Natural killer cell treated with Interleukin-12 subunit alpha and Interleukin-12 subunit beta and Interleukin-15 and Interleukin-18, amount 100 ng/mL, for 72 hours (primary cell): ENCODE measurements at regions not wholly inside any gene's neighbourhood (a gene's known extent, or its start where the extent isn't known, plus 50 kb on each side); places are given as distances from the start of the nearest gene placed in this dataset.
"Not testable (repeated sequence)": the region's sequence is repeated elsewhere in the genome, so short reads cannot be mapped to it uniquely, and the experiment has no call there.

Source experiments
- ATAC-seq, 2 donors: fragments of 150-1000 bp; cut with Tn5 transposase in 1 of 2; sonication (Bioruptor Pico), chemical (Tn5 transposase) in 1 of 2; 2 replicates each; pipeline ENCODE4 v1.10.0; 2021
- DNase-seq: peaks from one replicate; pipeline ENCODE4 v3.0.0; 2022; ENCODE audit warnings: low spot score
- H3K27ac Mint-ChIP-seq, 2 donors: 1 replicate in 1 of 2; 2 replicates in 1 of 2; pipeline ENCODE4 v1.8.0; 2022; ENCODE audit warnings: mixed read lengths in 2 of 2, mild to moderate bottlenecking in 1 of 2, moderate library complexity in 1 of 2
- H3K27me3 Mint-ChIP-seq, 2 donors: 1 replicate in 1 of 2; 2 replicates in 1 of 2; pipeline ENCODE4 v1.8.0; 2022; ENCODE audit warnings: mixed read lengths in 2 of 2
- H3K36me3 Mint-ChIP-seq: one replicate; pipeline ENCODE4 v1.8.0; 2022; ENCODE audit warnings: mixed read lengths
- H3K4me1 Mint-ChIP-seq, 2 donors: 1 replicate in 1 of 2; 2 replicates in 1 of 2; pipeline ENCODE4 v1.8.0; 2022; ENCODE audit warnings: low read depth in 2 of 2, mixed read lengths in 2 of 2, mild to moderate bottlenecking in 1 of 2
- H3K4me3 Mint-ChIP-seq: one replicate; pipeline ENCODE4 v1.8.0; 2022; ENCODE audit warnings: mixed read lengths
- H3K9me3 Mint-ChIP-seq: 2 replicates; pipeline ENCODE4 v1.8.0; 2022; ENCODE audit warnings: mixed read lengths

DNA sequence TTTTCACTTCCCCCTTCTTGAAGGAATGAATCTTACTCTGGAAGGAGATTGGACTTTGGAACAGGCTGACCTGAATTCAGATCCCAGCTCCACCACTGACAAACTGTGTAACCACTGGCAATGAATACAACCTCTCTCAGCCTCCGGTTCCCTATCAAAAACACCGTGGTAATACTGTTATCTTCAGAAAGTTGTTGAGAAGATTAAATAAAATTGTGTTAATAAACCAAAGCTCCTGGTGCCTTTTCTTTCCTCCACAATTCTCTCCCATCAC, 99.7 kb upstream of the RAI14 start:
- H3K27me3 Mint-ChIP-seq = peaks cover 10 to 19% of the 10 kb centered on the region in 2 donors
- H3K4me1 Mint-ChIP-seq = no peaks in the 10 kb centered on the region
- no peak overlapping the region for H3K4me3 Mint-ChIP-seq
- H3K9me3 Mint-ChIP-seq = no peaks in the 10 kb centered on the region
- H3K27ac Mint-ChIP-seq = no peak overlapping the region
- no peaks in the 10 kb centered on the region for H3K36me3 Mint-ChIP-seq
- no peak for DNase-seq
- ATAC-seq = no peak

DNA sequence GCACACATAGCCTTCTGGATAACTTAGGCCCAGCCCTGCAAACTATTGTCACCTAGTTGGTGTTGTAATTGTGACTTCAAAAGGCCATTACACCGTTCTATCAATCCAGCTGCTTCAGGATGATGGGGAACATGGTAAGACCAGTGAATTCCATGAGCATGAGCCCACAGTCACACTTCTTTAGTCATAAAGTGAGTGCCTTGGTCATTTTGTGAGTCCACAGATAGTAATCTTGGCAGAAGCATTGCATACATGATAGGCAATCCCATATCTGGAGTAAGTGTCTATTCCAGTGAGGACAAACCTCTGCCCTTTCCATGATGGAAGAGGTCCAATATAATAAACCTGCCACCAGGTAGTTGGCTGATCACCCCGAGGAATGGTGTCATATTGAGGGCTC, 94.5 kb upstream of the RAI14 start:
- not testable (repeated sequence) for H3K36me3 Mint-ChIP-seq, H3K4me3 Mint-ChIP-seq, DNase-seq, ATAC-seq, H3K4me1 Mint-ChIP-seq, H3K27ac Mint-ChIP-seq, H3K9me3 Mint-ChIP-seq
- peaks cover 8 to 19% of the 10 kb centered on the region in 2 donors for H3K27me3 Mint-ChIP-seq

DNA sequence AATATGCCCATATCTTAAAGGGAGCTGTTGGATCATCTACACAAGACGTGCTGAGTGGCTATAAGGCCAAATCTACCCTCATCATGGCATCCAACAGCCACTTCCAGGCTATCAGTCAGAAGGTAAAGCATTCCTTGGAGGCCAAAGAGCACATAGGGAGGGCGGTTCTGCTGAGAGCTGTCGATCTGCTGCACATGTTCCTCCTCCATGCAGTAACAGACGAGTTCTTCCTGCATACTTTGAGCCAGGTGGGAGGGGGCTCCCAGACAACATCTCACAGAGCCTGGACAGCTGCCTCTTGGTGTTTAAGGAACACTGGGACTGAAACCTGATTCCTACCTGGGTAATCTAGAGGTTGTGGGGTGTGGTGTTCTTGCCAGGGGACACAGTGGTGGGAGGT, 93.3 kb upstream of the RAI14 start:
- no peaks in the 10 kb centered on the region for H3K9me3 Mint-ChIP-seq
- H3K36me3 Mint-ChIP-seq = no peaks in the 10 kb centered on the region
- H3K27ac Mint-ChIP-seq = no peak overlapping the region
- ATAC-seq = no peak
- H3K27me3 Mint-ChIP-seq = peaks cover 6 to 15% of the 10 kb centered on the region in 2 donors
- no peak overlapping the region for H3K4me3 Mint-ChIP-seq
- DNase-seq = no peak
- no peaks in the 10 kb centered on the region for H3K4me1 Mint-ChIP-seq

DNA sequence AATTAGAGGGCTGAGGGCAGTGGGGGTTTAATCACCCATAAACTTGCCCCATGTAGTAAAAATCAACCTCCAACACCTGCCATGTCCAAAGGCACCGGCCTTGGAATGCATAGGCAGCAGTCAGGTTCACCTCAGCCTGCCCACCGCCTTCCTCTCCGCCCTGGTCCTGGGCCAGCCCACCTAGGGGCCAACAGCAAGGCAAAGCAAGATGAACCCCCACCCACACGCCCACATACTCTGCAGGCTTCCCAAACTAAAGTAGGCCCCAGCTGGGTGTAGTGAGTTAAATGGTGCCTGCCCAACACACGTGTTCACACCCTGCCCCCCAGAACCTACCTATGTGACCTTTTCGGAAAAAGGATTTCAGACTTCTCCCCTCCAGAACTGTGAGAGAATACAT, 92.9 kb upstream of the RAI14 start:
- peaks cover 1 to 13% of the 10 kb centered on the region in 2 donors for H3K27me3 Mint-ChIP-seq
- no peak overlapping the region for H3K27ac Mint-ChIP-seq
- H3K36me3 Mint-ChIP-seq = no peaks in the 10 kb centered on the region

DNA sequence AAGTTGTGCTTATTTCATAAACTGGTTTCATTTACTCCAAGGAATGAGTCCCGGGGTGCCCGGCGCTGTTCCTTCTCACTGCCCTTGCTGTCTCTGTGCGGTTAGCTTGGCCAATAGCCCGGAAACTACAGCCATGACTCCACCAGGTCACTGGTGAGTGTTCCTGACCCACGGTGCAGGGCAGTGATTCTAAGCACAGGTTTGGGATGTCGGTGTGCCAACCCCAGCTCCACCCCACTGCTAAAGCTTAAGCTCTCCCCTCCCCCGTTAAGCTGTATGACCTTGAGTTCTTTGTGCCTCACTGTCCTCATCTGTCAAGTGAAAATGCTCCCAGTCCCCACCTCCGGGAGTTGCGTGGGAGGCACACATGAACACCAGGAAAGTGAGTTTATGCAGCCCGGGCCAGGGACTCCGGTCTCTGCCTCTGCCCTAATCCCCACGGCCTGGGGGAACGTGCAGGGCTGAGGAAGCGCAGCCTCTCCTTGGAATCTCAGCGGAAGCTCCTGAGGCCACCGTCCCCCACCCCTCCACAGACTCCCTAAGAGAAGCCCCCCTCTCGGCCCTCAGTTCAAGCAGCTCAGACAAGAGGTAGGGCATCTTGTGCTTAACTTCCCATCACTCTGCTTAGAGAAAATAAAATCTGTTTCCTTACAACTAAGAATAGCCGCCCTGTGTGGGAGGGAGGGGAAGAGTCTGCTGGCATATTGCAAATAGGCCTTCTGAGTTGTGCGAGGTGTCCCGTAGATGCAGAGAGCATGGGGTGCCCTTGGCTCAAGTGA, 92.0 kb upstream of the RAI14 start:
- no peaks in the 10 kb centered on the region for H3K36me3 Mint-ChIP-seq
- H3K9me3 Mint-ChIP-seq = no peaks in the 10 kb centered on the region
- peaks cover 0 to 15% of the 10 kb centered on the region in 2 donors for H3K27me3 Mint-ChIP-seq
- no peak for DNase-seq
- no peak for ATAC-seq
- H3K4me3 Mint-ChIP-seq = no peak overlapping the region
- no peak overlapping the region for H3K27ac Mint-ChIP-seq
- H3K4me1 Mint-ChIP-seq = no peaks in the 10 kb centered on the region

More for the DNA sequence above, 92.9 kb upstream of the RAI14 start:
- DNase-seq (no peak), ATAC-seq (peak in 1 of 2 donors; percentile 24)
- H3K9me3 Mint-ChIP-seq = no peaks in the 10 kb centered on the region
- H3K4me1 Mint-ChIP-seq = no peaks in the 10 kb centered on the region
- H3K4me3 Mint-ChIP-seq = no peak overlapping the region

DNA sequence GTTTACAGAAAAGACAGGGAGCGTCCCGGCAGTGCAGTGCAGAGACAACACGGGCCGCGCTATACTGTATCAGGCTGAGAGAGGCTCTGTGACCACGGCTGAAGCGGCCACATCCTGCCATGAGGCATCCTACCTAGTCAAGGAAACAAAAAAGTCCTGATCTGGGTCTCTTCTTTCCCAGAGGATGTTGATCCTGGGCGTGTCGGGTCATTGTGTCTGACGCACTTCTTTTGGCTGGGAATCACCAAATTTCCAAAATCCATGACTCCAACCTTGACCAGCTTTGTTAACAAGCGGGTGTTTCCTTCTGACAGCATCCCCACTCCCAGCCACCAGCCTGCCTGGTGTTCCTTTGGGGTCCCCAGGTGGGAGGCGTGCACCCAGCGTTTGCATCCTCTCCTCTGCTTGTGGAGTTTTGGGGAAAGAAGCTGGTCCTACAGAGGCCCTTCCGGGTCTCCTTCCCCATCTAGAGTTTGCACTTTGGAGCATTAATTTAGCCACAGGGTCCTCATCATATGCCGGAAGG, 91.4 kb upstream of the RAI14 start:
- no peaks in the 10 kb centered on the region for H3K36me3 Mint-ChIP-seq
- ATAC-seq (no peak), DNase-seq (no peak)
- no peak overlapping the region for H3K4me3 Mint-ChIP-seq
- no peak overlapping the region for H3K27ac Mint-ChIP-seq
- no peaks in the 10 kb centered on the region for H3K9me3 Mint-ChIP-seq
- peaks cover 0 to 15% of the 10 kb centered on the region in 2 donors for H3K27me3 Mint-ChIP-seq
- no peaks in the 10 kb centered on the region for H3K4me1 Mint-ChIP-seq

DNA sequence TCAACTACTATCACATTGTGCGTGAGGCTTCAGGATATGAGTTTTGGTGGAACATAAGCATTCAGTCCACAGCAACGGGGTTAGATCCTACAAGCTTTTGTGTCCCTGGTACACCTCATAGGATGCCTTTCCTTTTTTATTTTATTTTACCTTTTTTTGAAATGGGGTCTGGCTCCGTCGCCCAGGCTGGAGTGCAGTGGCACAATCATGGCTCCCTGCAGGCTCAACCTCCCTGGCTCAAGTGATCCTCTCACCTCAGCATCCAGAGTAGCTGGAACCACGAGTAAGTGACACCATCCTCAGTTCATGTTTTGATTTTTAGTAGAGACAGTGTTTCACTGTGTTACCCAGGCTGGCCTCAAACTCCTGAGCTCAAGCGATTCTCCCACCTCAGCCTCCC, 86.0 kb upstream of the RAI14 start:
- ATAC-seq (no peak), DNase-seq (no peak)
- H3K4me1 Mint-ChIP-seq = no peaks in the 10 kb centered on the region
- H3K27ac Mint-ChIP-seq = no peak overlapping the region
- no peaks in the 10 kb centered on the region for H3K9me3 Mint-ChIP-seq
- no peak overlapping the region for H3K4me3 Mint-ChIP-seq
- peaks cover 4 to 7% of the 10 kb centered on the region in 2 donors for H3K27me3 Mint-ChIP-seq
- H3K36me3 Mint-ChIP-seq = no peaks in the 10 kb centered on the region

DNA sequence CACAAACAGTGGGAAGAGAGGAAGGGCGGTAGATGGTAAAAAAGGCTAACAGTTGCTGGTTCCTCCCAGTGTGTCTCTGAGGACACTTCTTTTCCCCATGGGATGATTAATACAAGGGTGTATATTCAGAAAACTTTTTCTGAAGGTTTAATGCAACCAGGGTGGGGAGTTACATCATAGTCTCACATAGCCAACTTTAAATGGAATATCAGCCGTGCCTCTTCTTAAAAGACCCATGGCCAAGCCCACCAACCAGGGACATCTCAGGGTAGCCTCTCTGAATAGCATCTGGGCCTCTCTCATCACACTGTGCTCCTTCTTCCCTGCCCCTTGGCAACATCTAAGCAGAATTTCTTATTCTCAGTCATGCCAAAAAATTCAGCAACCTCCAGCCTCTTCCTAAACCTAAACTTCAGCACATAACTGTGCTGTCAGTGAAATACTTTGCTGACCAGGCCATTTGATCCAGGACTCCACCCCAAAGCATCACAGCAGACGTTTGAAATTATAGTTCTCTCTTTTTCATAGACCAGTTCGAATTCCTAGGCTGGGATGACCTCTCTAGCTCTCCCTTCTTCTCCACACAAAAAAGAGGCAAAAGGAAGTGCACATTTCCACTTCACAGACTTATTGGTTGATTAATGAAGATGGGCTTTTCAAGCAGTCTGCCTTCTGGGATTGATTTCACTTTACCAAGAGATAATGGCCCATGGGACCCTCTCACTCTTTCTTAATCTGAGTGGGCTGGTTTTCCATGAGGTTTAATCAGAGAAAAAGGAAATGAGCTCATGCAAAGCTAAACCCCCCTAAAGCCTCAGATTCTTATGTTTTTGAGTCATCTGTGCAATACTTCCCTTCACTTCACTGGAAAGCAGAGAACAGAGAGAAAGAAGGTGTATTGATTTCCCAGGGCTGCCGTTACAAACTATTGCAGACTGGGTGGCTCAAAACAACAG, 85.1 kb upstream of the RAI14 start:
- no peak overlapping the region for H3K27ac Mint-ChIP-seq
- ATAC-seq = no peak
- peaks cover 4 to 7% of the 10 kb centered on the region in 2 donors for H3K27me3 Mint-ChIP-seq
- DNase-seq = no peak
- H3K9me3 Mint-ChIP-seq = no peaks in the 10 kb centered on the region
- no peaks in the 10 kb centered on the region for H3K4me1 Mint-ChIP-seq
- H3K36me3 Mint-ChIP-seq = no peaks in the 10 kb centered on the region
- H3K4me3 Mint-ChIP-seq = no peak overlapping the region

DNA sequence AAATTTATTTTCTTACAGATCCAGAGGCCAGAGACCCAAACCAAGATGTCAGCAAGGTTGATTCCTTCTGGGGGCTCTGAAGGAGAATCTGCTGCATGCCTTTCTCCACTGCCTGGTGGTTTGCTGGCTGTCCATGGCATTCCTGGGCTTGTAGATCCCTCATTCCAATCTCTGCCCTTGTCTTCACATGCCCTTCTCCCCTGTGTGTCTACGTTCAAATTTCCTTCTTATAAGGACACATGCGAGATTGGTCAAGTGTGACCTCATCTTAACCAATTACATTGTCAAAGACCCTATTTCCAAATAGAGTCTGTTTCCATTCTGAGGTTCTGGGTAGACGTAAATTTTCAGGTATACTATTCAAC, 84.5 kb upstream of the RAI14 start:
- ATAC-seq (no peak), DNase-seq (no peak)
- Mint-ChIP-seq H3K27me3 (peaks cover 4 to 7% of the 10 kb centered on the region in 2 donors), H3K4me3 (no peak overlapping the region), H3K9me3 (no peaks in the 10 kb centered on the region), H3K36me3 (no peaks in the 10 kb centered on the region), H3K27ac (no peak overlapping the region), H3K4me1 (no peaks in the 10 kb centered on the region)

DNA sequence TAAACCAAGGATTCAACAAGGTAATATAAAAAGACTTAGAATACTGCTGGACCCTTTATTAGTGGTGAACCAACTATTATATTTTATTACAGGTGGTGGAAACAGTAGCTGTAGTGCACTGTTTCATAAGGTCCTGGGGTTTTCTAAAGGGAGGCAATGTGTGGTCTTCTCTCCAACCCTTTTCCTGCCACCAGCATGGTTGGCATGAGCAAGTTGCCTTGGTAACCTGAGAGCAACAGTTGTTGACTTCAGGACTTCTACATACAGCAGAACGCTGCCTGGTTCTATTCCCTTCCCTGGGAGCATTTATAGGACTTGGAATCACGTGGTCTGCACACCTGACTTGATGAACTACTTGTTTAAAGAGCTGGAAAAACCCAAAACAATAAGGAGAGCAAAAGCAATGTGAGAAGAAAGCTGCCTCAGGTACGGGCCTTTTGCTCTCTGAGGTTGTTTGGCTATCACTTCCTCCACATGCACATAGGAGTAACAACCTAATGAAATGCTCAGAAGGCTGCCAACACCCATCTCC, 81.1 kb upstream of the RAI14 start:
- ATAC-seq (no peak), DNase-seq (no peak)
- H3K4me3 Mint-ChIP-seq = no peak overlapping the region
- no peak overlapping the region for H3K27ac Mint-ChIP-seq
- H3K36me3 Mint-ChIP-seq = no peaks in the 10 kb centered on the region
- no peaks in the 10 kb centered on the region for H3K4me1 Mint-ChIP-seq
- peaks cover 0 to 4% of the 10 kb centered on the region in 2 donors for H3K27me3 Mint-ChIP-seq
- no peaks in the 10 kb centered on the region for H3K9me3 Mint-ChIP-seq

DNA sequence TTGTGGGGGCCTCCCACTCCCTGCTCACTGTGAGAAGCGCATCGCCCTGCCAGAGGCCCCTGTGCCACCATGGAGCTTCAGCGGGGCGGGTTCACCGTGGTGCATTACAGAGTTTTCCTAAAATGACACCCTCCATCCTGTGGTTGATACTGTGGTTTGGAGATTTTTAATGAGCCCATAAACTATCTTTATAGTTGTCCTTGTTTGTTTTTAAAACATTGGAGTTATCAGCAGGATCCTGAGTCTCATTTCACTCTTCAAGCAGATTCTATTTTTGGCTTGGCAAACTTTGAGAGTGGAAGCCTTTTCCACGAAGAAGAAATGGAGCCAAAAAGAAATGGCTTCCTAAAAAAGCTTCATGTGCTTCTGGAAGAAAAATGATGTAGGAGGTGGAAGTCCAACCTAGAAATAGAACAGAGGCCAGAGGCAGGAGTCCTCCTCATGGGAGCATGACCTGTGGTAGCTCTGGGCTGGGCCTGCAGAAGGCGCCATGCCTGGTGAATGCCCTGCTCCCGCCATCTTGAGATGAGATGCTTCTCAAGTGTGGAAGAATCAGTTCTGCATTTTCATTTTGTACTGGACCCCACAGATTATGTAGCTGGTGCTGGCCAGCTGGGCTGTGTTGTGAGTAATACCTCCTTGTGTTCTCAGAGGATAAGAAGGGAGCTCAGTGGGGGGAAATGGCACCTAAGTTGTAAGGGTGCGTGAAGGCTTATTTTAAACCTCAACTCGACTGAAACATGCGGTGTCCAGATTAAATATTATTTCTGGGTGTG, 79.0 kb upstream of the RAI14 start:
- H3K4me3 Mint-ChIP-seq = no peak overlapping the region
- H3K9me3 Mint-ChIP-seq = no peaks in the 10 kb centered on the region
- H3K27me3 Mint-ChIP-seq = peaks cover 3 to 6% of the 10 kb centered on the region in 2 donors
- no peaks in the 10 kb centered on the region for H3K36me3 Mint-ChIP-seq
- no peak for ATAC-seq
- peaks cover 0 to under 1% of the 10 kb centered on the region in 2 donors for H3K4me1 Mint-ChIP-seq
- no peak overlapping the region for H3K27ac Mint-ChIP-seq
- DNase-seq = no peak

DNA sequence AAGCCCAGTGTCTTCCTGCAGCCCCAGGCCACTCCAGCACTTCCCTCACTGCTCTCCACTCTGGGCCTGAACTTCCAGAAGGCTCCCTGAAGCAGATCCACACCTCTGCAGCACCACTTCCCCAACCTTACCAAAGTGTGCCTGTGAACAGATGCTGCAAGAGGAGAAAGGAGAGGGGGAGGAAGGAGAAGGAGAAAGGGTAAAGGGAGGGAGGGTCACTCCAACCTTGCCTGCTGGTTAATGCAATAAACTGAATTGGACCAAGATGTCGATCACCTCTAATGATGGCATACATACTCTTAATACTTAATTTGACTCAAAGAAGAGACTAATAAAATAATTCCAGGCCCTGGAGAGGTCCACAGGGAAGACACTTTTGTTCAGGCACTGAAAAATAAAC, 77.2 kb upstream of the RAI14 start:
- DNase-seq = no peak
- no peak overlapping the region for H3K27ac Mint-ChIP-seq
- ATAC-seq = no peak
- H3K27me3 Mint-ChIP-seq = peaks cover 5 to 6% of the 10 kb centered on the region in 2 donors
- no peaks in the 10 kb centered on the region for H3K36me3 Mint-ChIP-seq
- H3K4me3 Mint-ChIP-seq = no peak overlapping the region
- no peaks in the 10 kb centered on the region for H3K9me3 Mint-ChIP-seq
- H3K4me1 Mint-ChIP-seq = peaks cover 6 to 11% of the 10 kb centered on the region in 2 donors

DNA sequence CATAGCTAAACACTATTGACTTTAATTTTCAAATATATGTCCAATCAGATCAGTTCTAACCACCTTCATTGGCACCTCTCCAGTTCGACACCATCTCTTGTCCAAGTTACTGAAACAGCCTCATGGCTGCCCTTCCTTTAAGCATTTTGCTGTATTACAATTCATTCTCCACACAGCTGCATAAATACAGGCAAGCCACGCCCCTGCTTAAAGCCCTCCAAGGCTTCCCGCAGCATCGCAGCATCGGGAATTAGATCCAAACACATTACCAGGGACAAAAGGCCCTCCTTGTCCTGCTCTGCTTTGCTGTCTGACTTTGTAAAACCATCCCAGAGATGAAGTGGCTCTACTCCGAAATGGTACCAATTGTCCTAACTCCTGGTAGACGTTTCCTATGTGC, 75.1 kb upstream of the RAI14 start:
- H3K27me3 Mint-ChIP-seq = peaks cover 8 to 13% of the 10 kb centered on the region in 2 donors
- ATAC-seq = no peak
- peaks cover 3% of the 10 kb centered on the region for H3K9me3 Mint-ChIP-seq
- H3K4me3 Mint-ChIP-seq = no peak overlapping the region
- H3K36me3 Mint-ChIP-seq = no peaks in the 10 kb centered on the region
- no peak for DNase-seq
- peaks cover 6 to 22% of the 10 kb centered on the region in 2 donors for H3K4me1 Mint-ChIP-seq
- H3K27ac Mint-ChIP-seq = no peak overlapping the region
